ENCODE measurements at regions not wholly inside any gene's neighbourhood (a gene's known extent, or its start where the extent isn't known, plus 50 kb on each side); places are given as distances from the start of the nearest gene placed in this dataset.

DNA sequence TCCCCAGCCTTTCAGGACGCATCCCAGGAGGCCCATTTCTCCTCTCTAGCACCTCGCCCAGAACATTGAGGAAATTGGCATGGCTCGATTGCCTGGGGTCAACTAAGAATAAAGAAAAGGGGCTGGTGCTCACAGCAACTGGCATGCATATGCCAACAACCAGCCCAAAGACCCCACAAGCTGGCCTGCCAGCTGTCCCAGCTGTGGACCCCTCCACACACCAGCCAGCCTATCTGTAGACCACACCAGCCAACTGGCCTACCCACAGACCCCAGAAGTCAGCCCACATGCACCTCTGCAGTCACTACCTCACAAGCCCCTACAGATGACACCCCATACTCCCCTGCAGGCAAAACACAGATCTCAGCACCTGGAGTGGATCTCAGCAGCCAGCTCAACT lies 123.8 kb upstream of the ID2 start:
- TF ChIP-seq EZH2 (IDR thresholded peaks at IDR 0.05; ENCODE audit: insufficient read depth, poor library complexity, severe bottlenecking) (no peak), EZH2phosphoT487 (IDR thresholded peaks at IDR 0.05; ENCODE audit: insufficient read depth, low read depth) (no peak)

Data from GM23248 (cell line).